GM23338 (cell line): ENCODE measurements at regions not wholly inside any gene's neighbourhood (a gene's known extent, or its start where the extent isn't known, plus 50 kb on each side); places are given as distances from the start of the nearest gene placed in this dataset.

ENCODE experiments used
- ATAC-seq: fragments of 200-7000 bp; cut with Tn5 transposase; 3 replicates; pipeline ENCODE4 v1.9.1; 2020
- DNase-seq: peaks from one replicate; pipeline ENCODE4 v3.0.0-alpha.2; 2015; ENCODE audit warnings: low spot score
- H2AFZ ChIP-seq: fragments of 200-600 bp; sonication (generic); 2 replicates; pipeline ENCODE4 v1.8.0; 2016; ENCODE audit warnings: antibody characterized with exemption, mild to moderate bottlenecking, moderate library complexity
- H3F3A ChIP-seq: fragments of 200-600 bp; sonication (generic); replicated peaks from 2 replicates; pipeline ENCODE4 v1.8.0; 2017; ENCODE audit warnings: antibody characterized with exemption, mixed run types, low read depth
- H3K27ac ChIP-seq: fragments of 200-600 bp; sonication (generic); 2 replicates; pipeline ENCODE4 v1.6.1; 2016; ENCODE audit warnings: low read depth
- H3K27me3 ChIP-seq: fragments of 200-600 bp; sonication (generic); 2 replicates; pipeline ENCODE4 v1.8.0; 2016; ENCODE audit warnings: mild to moderate bottlenecking, mixed run types, moderate library complexity; ENCODE audit not compliant: insufficient read depth
- H3K36me3 ChIP-seq: fragments of 200-600 bp; sonication (generic); 2 replicates; pipeline ENCODE4 v1.8.0; 2016; ENCODE audit warnings: mild to moderate bottlenecking; ENCODE audit not compliant: insufficient read depth
- H3K4me1 ChIP-seq: fragments of 200-600 bp; sonication (generic); 2 replicates; pipeline ENCODE4 v1.8.0; 2016; ENCODE audit warnings: mild to moderate bottlenecking, moderate library complexity; ENCODE audit not compliant: insufficient read depth
- H3K4me2 ChIP-seq: fragments of 200-600 bp; sonication (generic); 2 replicates; pipeline ENCODE4 v1.7.1; 2017; ENCODE audit warnings: mixed run types
- H3K4me3 ChIP-seq: fragments of 200-600 bp; sonication (generic); 2 replicates; pipeline ENCODE4 v1.6.1; 2016; ENCODE audit warnings: mixed run types
- H3K79me2 ChIP-seq: fragments of 200-600 bp; sonication (generic); replicated peaks from 2 replicates; pipeline ENCODE4 v1.8.0; 2017; ENCODE audit warnings: mild to moderate bottlenecking; ENCODE audit not compliant: insufficient read depth
- H3K9me2 ChIP-seq: fragments of 200-600 bp; sonication (generic); 2 replicates; pipeline ENCODE4 v1.8.0; 2017; ENCODE audit not compliant: insufficient read depth
- H4K20me1 ChIP-seq: fragments of 200-600 bp; sonication (generic); replicated peaks from 2 replicates; pipeline ENCODE4 v1.8.0; 2017; ENCODE audit warnings: mild to moderate bottlenecking; ENCODE audit not compliant: insufficient read depth
- H3K27ac Mint-ChIP-seq: 2 replicates; pipeline ENCODE4 v1.8.0; 2020; ENCODE audit warnings: inconsistent platforms, mild to moderate bottlenecking, moderate library complexity, mixed read lengths
- H3K27me3 Mint-ChIP-seq: 3 replicates; pipeline ENCODE4 v1.8.0; 2022; ENCODE audit warnings: low read depth, mild to moderate bottlenecking, moderate library complexity, mixed read lengths, inconsistent platforms; ENCODE audit not compliant: insufficient read depth, poor library complexity
- H3K36me3 Mint-ChIP-seq: 3 replicates; pipeline ENCODE4 v1.8.0; 2021; ENCODE audit warnings: low read depth, mild to moderate bottlenecking, inconsistent platforms, moderate library complexity, mixed read lengths
- H3K4me1 Mint-ChIP-seq: 3 replicates; pipeline ENCODE4 v1.8.0; 2020; ENCODE audit warnings: mild to moderate bottlenecking, inconsistent platforms, mixed read lengths
- H3K4me3 Mint-ChIP-seq: 3 replicates; pipeline ENCODE4 v1.8.0; 2021; ENCODE audit warnings: moderate library complexity, mild to moderate bottlenecking, inconsistent platforms, mixed read lengths
- H3K9me3 Mint-ChIP-seq: 3 replicates; pipeline ENCODE4 v1.8.0; 2020; ENCODE audit warnings: moderate library complexity, mild to moderate bottlenecking, inconsistent platforms, mixed read lengths
- CREB1 ChIP-seq: fragments of 250-450 bp; sonication (Bioruptor Pico); IDR thresholded peaks from 2 replicates; pipeline ENCODE4 v1.5.0; 2020; ENCODE audit warnings: low read depth, mild to moderate bottlenecking, moderate library complexity
- CTCF ChIP-seq, 2 experiments: fragments of 200-600 bp in 1 of 2; sonication (generic) in 1 of 2; conservative IDR thresholded peaks; 2 replicates each; pipeline versions ENCODE4 v1.5.1 to v1.6.1; 2016 to 2017; ENCODE audit warnings: antibody characterized with exemption in 2 of 2, low read depth in 2 of 2, mild to moderate bottlenecking in 2 of 2, moderate library complexity in 1 of 2
- ETS1 ChIP-seq: IDR thresholded peaks from 2 replicates; pipeline ENCODE4 v1.6.1; 2016; ENCODE audit warnings: antibody characterized with exemption
- EZH2 ChIP-seq: fragments of 200-600 bp; sonication (generic); IDR thresholded peaks from one replicate; pipeline ENCODE4 v1.8.0; 2017; ENCODE audit warnings: antibody characterized with exemption, mild to moderate bottlenecking, low read depth; ENCODE audit not compliant: unreplicated experiment
- EZH2phosphoT487 ChIP-seq: fragments of 200-600 bp; sonication (generic); IDR thresholded peaks from one replicate; pipeline ENCODE4 v1.8.1; 2018; ENCODE audit warnings: antibody characterized with exemption; ENCODE audit not compliant: unreplicated experiment
- JUNB ChIP-seq: IDR thresholded peaks from one replicate; pipeline ENCODE4 v1.6.1; 2016; ENCODE audit warnings: antibody characterized with exemption; ENCODE audit not compliant: unreplicated experiment
- NANOG ChIP-seq: IDR thresholded peaks from 2 replicates; pipeline ENCODE4 v1.6.1; 2016; ENCODE audit warnings: antibody characterized with exemption, borderline replicate concordance
- POLR2AphosphoS5 ChIP-seq: IDR thresholded peaks from 2 replicates; pipeline ENCODE4 v1.6.1; 2016; ENCODE audit warnings: antibody characterized with exemption, low read depth
- REST ChIP-seq: IDR thresholded peaks from one replicate; pipeline ENCODE4 v1.6.1; 2018; ENCODE audit warnings: antibody characterized with exemption; ENCODE audit not compliant: unreplicated experiment
- STAT1 ChIP-seq: IDR thresholded peaks from one replicate; pipeline ENCODE4 v1.6.1; 2016; ENCODE audit warnings: antibody characterized with exemption; ENCODE audit not compliant: unreplicated experiment
- ZNF114 ChIP-seq: fragments of 250-450 bp; sonication (Bioruptor Pico); IDR thresholded peaks from 2 replicates; pipeline ENCODE4 v1.5.0; 2020; ENCODE audit warnings: mild to moderate bottlenecking, moderate library complexity
- ZNF331 ChIP-seq: fragments of 250-450 bp; sonication (Bioruptor Pico); IDR thresholded peaks from 2 replicates; pipeline ENCODE4 v1.5.0; 2020; ENCODE audit warnings: low read depth, mild to moderate bottlenecking, moderate library complexity
- ZNF462 ChIP-seq: fragments of 250-450 bp; sonication (Bioruptor Pico); IDR thresholded peaks from 2 replicates; pipeline ENCODE4 v1.5.0; 2020; ENCODE audit warnings: mild to moderate bottlenecking, moderate library complexity

GRCh38 chr4:79756140-79756895, 316.7 kb downstream of the ANTXR2 start:
- Mint-ChIP-seq H3K4me1 (no peaks in the 10 kb centered on the region), H3K4me3 (no peak overlapping the region), H3K27me3 (peaks cover 6% of the 10 kb centered on the region), H3K36me3 (no peaks in the 10 kb centered on the region), H3K27ac (no peak overlapping the region), H3K9me3 (no peaks in the 10 kb centered on the region)
- H3K27ac ChIP-seq, result no peak overlapping the region
- H3F3A ChIP-seq, result no peaks in the 10 kb centered on the region
- no peak for DNase-seq
- no peaks in the 10 kb centered on the region for H3K27me3 ChIP-seq
- no peaks in the 10 kb centered on the region for H3K79me2 ChIP-seq
- H3K4me3 ChIP-seq, result no peak overlapping the region
- H3K4me2 ChIP-seq, result no peak overlapping the region
- H4K20me1 ChIP-seq, result no peaks in the 10 kb centered on the region
- TF ChIP-seq CTCF (conservative IDR thresholded peaks at IDR 0.05; ENCODE audit: low read depth in 2 of 2), result no peak
- TF ChIP-seq ETS1, result no peak
- TF ChIP-seq ZNF114, result no peak
- no peak for TF ChIP-seq STAT1
- TF ChIP-seq POLR2AphosphoS5, result no peak
- no peak for TF ChIP-seq NANOG
- TF ChIP-seq CREB1 (CRISPR knock-in tag), result no peak
- TF ChIP-seq ZNF462, result no peak
- TF ChIP-seq EZH2, result no peak
- no peak for TF ChIP-seq REST
- no peak for TF ChIP-seq JUNB
- TF ChIP-seq EZH2phosphoT487, result no peak
- TF ChIP-seq ZNF331 (CRISPR knock-in tag), result no peak
- H2AFZ ChIP-seq, result no peak overlapping the region
- no peaks in the 10 kb centered on the region for H3K4me1 ChIP-seq
- no peak for ATAC-seq
- no peaks in the 10 kb centered on the region for H3K36me3 ChIP-seq
- H3K9me2 ChIP-seq, result no peaks in the 10 kb centered on the region
